HepG2 (cell line): ENCODE measurements at regions not wholly inside any gene's neighbourhood (a gene's known extent, or its start where the extent isn't known, plus 50 kb on each side); places are given as distances from the start of the nearest gene placed in this dataset.
A peak's percentile ranks its signal among the peaks of the same experiment; 100 is the strongest.
"Not testable (repeated sequence)": the region's sequence is repeated elsewhere in the genome, so short reads cannot be mapped to it uniquely, and the experiment has no call there.

Experiments used
- ATAC-seq: fragments of 200-7000 bp; cut with Tn5 transposase; 3 replicates; pipeline ENCODE4 v1.9.1; 2020; ENCODE audit warnings: mild to moderate bottlenecking, moderate library complexity
- BruUV-seq: library from RNA; stranded (reverse); fragments of 400-500 nt; replicated peaks from 2 replicates; lab custom pipeline; 2021; lab: Mats Ljungman, UMichigan
- CTCF ChIA-PET: fragments of 300-600 bp; formaldehyde crosslinking; extraction: SDS; loops from one replicate; lab custom pipeline; 2021; ENCODE audit warnings: low total read pairs, inconsistent platforms, low intra/inter-chr PET ratio; lab: Yijun Ruan, JAX
- POLR2A ChIA-PET: fragments of 350-600 bp; sonication (Branson Sonifier 250); formaldehyde crosslinking; loops from one replicate; lab custom pipeline; 2020; ENCODE audit warnings: antibody characterized with exemption, inconsistent platforms; lab: Yijun Ruan, JAX
- DNase-seq: peaks from one replicate; pipeline ENCODE4 v3.0.0-alpha.2; 2015; ENCODE audit warnings: low spot score
- FAIRE-seq: peaks from 3 replicates; lab custom pipeline; 2011; peaks lifted over from hg19 to GRCh38; lab: Jason Lieb, UNC
- H2AFZ ChIP-seq: one replicate; pipeline ENCODE4 v1.6.1; 2011; ENCODE audit warnings: low read length, inconsistent platforms
- H3K27ac ChIP-seq: fragments of 300-600 bp; 3 replicates; pipeline ENCODE4 v1.8.0; 2011; ENCODE audit warnings: mixed run types, mild to moderate bottlenecking, mixed read lengths, low read length, inconsistent platforms; ENCODE audit not compliant: insufficient read depth; ENCODE audit errors: extremely low read length
- H3K27me3 ChIP-seq, 2 experiments: fragments of 200-600 bp in 1 of 2; 2 replicates in 1 of 2; 3 replicates in 1 of 2; pipeline versions ENCODE4 v1.6.0 to v1.8.0; 2011; ENCODE audit warnings: low read length in 2 of 2, mild to moderate bottlenecking in 2 of 2, moderate library complexity in 2 of 2, inconsistent platforms in 1 of 2; ENCODE audit not compliant: insufficient read depth in 2 of 2, control insufficient read depth in 1 of 2
- H3K36me3 ChIP-seq, 2 experiments: fragments of 200-600 bp in 1 of 2; replicated peaks in 1 of 2; 2 replicates in 1 of 2; 3 replicates in 1 of 2; pipeline versions ENCODE4 v1.5.1 to v1.8.0; 2011; ENCODE audit warnings: low read length in 2 of 2, inconsistent platforms in 1 of 2; ENCODE audit not compliant: insufficient read depth in 2 of 2, control insufficient read depth in 1 of 2
- H3K4me1 ChIP-seq: 2 replicates; pipeline ENCODE4 v1.5.1; 2012; ENCODE audit warnings: low read length, inconsistent platforms; ENCODE audit not compliant: insufficient read depth
- H3K4me2 ChIP-seq: 2 replicates; pipeline ENCODE4 v1.6.0; 2011; ENCODE audit warnings: low read depth, low read length, inconsistent platforms
- H3K4me3 ChIP-seq, 3 experiments: fragments of 200-600 bp in 1 of 3; sonication (generic), shearing (Covaris generic) in 1 of 3; replicated peaks in 1 of 3; 2 replicates each; pipeline ENCODE4 v1.5.1; 2011 to 2016; ENCODE audit warnings: low read length in 3 of 3, inconsistent platforms in 2 of 3, low read depth in 2 of 3, mild to moderate bottlenecking in 2 of 3, control low read depth in 1 of 3, mixed read lengths in 1 of 3; ENCODE audit not compliant: insufficient read depth in 1 of 3
- H3K79me2 ChIP-seq: one replicate; pipeline ENCODE4 v1.6.1; 2011; ENCODE audit warnings: low read length, inconsistent platforms; ENCODE audit not compliant: insufficient read depth
- H3K9ac ChIP-seq: 2 replicates; pipeline ENCODE4 v1.6.0; 2011; ENCODE audit warnings: mild to moderate bottlenecking, low read depth, low read length, inconsistent platforms; ENCODE audit not compliant: insufficient read depth
- H3K9me3 ChIP-seq: 2 replicates; pipeline ENCODE4 v1.5.1; 2012; ENCODE audit warnings: mild to moderate bottlenecking, low read length
- H4K20me1 ChIP-seq: 2 replicates; pipeline ENCODE4 v1.6.0; 2011; ENCODE audit warnings: inconsistent platforms, mild to moderate bottlenecking, low read length, moderate library complexity; ENCODE audit not compliant: insufficient read depth
- CEBPB ChIP-seq: IDR thresholded peaks from 2 replicates; pipeline ENCODE4 v1.6.1; 2011; ENCODE audit warnings: low read depth, low read length, improper control_type of control experiment, borderline replicate concordance
- PLRG1 ChIP-seq: fragments of 450-650 bp; conservative IDR thresholded peaks from 2 replicates; pipeline ENCODE4 v1.6.1; 2016
- USF2 ChIP-seq, 2 experiments: sonication (generic) in 1 of 2; formaldehyde crosslinking in 1 of 2; IDR thresholded peaks; 2 replicates each; pipeline versions ENCODE4 v1.5.1 to v1.6.1; 2011 to 2020; ENCODE audit warnings: borderline replicate concordance in 1 of 2, low read depth in 1 of 2, low read length in 1 of 2, mild to moderate bottlenecking in 1 of 2, missing genetic modification reagents in 1 of 2, moderate library complexity in 1 of 2
- ZMAT3 ChIP-seq: sonication (generic); formaldehyde crosslinking; conservative IDR thresholded peaks from 2 replicates; pipeline ENCODE4 v1.7.0; 2021; ENCODE audit warnings: missing genetic modification reagents
- ZNF232 ChIP-seq: sonication (generic); formaldehyde crosslinking; IDR thresholded peaks from 2 replicates; pipeline ENCODE4 v1.4.0; 2020; ENCODE audit warnings: missing genetic modification reagents, borderline replicate concordance
- WGBS: methylation state at CpG from one replicate; pipeline ENCODE4 v1.1.6; 2017; ENCODE audit warnings: low lambda C conversion rate; 5-methylcytosine and 5-hydroxymethylcytosine counted together
- in situ Hi-C: cut with HindIII; loops from 2 replicates; pipeline ENCODE4 v1.10.0; 2017; ENCODE audit warnings: low pct_unique_long_range_greater_than_20kb; ENCODE audit not compliant: extremely low pct_ligation_motif_present
- intact Hi-C: fragments of 100-400 bp; cut with micrococcal nuclease; formaldehyde crosslinking; loops from one replicate; pipeline ENCODE4 v1.10.0; 2022; ENCODE audit not compliant: unreplicated experiment

- TF ChIP-seq ZMAT3 (CRISPR knock-in tag) (no peak), ZNF232 (CRISPR knock-in tag) (no peak)
- TF ChIP-seq, all 625 proteins: peak for 0
Observed at GRCh38 chr6:168935628-168936010, 318.0 kb downstream of the THBS2 start (continued).

GRCh38 chr6:168934660-168935627 lies 318.7 kb downstream of the THBS2 start:
- in situ Hi-C loops = no loop called here
- ChIA-PET CTCF (no interaction called here), POLR2A (no interaction called here)
- H3K36me3 ChIP-seq = no peaks in the 10 kb centered on the region
- intact Hi-C loops = no loop called here
- no peaks in the 10 kb centered on the region for H3K4me1 ChIP-seq
- H3K27ac ChIP-seq = no peak overlapping the region
- FAIRE-seq (no peak), DNase-seq (no peak), ATAC-seq (no peak)
- H3K4me2 ChIP-seq = no peak overlapping the region
- no peaks in the 10 kb centered on the region for H3K9me3 ChIP-seq
- TF ChIP-seq CEBPB (peak; percentile 81), USF2 (IDR thresholded peaks at IDR 0.05; ENCODE audit: low read depth, low read length) (no peak), USF2 (CRISPR knock-in tag; IDR thresholded peaks at IDR 0.05; ENCODE audit: borderline replicate concordance) (no peak), PLRG1 (no peak)
- no peaks in the 10 kb centered on the region for H3K79me2 ChIP-seq
- WGBS = 36% methylated on average over 24 of the region's 25 CpGs
- H3K4me3 ChIP-seq = no peak overlapping the region
- H4K20me1 ChIP-seq = no peaks in the 10 kb centered on the region
- peaks cover 0 to 46% of the 10 kb centered on the region in 2 experiments; a peak in 3 of 5 replicates for H3K27me3 ChIP-seq
- no peak overlapping the region for H2AFZ ChIP-seq
- no peak overlapping the region for H3K9ac ChIP-seq
- BruUV-seq = no TSS peak

DNA sequence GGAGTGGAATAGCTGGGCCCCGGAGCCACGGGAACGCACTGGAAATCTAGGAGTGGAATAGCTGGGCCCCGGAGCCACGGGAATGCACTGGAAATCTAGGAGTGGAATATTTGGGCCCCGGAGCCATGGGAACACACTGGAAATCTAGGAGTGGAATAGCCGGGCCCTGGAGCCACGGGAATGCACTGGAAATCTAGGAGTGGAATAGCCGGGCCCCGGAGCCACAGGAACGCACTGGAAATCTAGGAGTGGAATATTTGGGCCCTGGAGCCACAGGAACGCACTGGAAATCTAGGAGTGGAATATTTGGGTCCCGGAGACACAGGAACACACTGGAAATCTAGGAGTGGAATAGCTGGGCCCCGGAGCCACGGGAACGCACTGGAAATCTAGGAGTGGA lies 321.5 kb downstream of the THBS2 start:
- H3K4me1 ChIP-seq, DNase-seq, in situ Hi-C loops, H3K9me3 ChIP-seq, H3K4me3 ChIP-seq, H3K79me2 ChIP-seq, H2AFZ ChIP-seq, H4K20me1 ChIP-seq, BruUV-seq, ATAC-seq, H3K36me3 ChIP-seq, FAIRE-seq, intact Hi-C loops, CTCF ChIA-PET, POLR2A ChIA-PET, H3K27ac ChIP-seq, H3K4me2 ChIP-seq, H3K9ac ChIP-seq: not testable (repeated sequence)
- 25% methylated on average over 16 of the region's 16 CpGs for WGBS
- peaks cover 1 to 46% of the 10 kb centered on the region in 2 experiments; a peak in 4 of 5 replicates for H3K27me3 ChIP-seq

- intact Hi-C loops, BruUV-seq, H3K4me1 ChIP-seq, DNase-seq, POLR2A ChIA-PET, H3K36me3 ChIP-seq, H3K27ac ChIP-seq, in situ Hi-C loops, H3K79me2 ChIP-seq, H3K9ac ChIP-seq, ATAC-seq, H3K9me3 ChIP-seq, CTCF ChIA-PET, FAIRE-seq, H4K20me1 ChIP-seq, H3K4me2 ChIP-seq, H2AFZ ChIP-seq, H3K4me3 ChIP-seq: not testable (repeated sequence)
- 33% methylated on average over 17 of the region's 17 CpGs for WGBS
- peaks cover 1 to 39% of the 10 kb centered on the region in 2 experiments; a peak in 4 of 5 replicates for H3K27me3 ChIP-seq
Observed at GRCh38 chr6:168931072-168931471, 322.6 kb downstream of the THBS2 start.
